ENCODE measurements at regions not wholly inside any gene's neighbourhood (a gene's known extent, or its start where the extent isn't known, plus 50 kb on each side); places are given as distances from the start of the nearest gene placed in this dataset.

DNA sequence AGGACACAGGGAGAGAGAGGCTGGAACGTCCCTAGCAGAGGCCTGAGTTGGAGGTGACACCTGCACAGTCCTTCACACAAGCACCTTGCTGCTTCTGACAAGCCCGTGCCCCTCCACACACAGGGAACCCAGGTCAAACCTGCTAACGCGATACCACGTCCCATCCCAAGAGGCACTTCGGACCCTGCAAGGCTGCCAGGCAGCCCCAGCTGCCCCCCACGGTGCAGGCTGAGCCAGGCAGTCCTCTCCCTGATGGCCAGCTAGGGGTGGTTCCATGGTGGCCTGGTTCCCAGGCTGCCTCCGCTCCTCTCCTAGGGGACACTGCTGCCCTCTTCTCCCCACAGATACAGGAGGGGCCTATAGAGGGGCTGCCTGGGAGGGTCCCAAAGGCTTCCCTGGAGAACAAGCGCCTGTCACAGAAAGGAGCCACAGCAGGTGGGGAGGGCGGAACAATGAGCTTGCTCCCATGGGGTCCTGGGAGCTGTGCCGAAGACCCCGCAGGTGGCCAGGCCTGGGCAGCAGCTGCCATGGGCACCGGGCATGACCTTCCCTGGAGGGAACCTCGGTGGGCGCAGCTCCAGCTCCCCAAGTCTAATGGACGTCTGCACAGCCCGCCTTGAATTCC, 434.2 kb upstream of the MYT1L start:
- TF ChIP-seq, protein P1, sequence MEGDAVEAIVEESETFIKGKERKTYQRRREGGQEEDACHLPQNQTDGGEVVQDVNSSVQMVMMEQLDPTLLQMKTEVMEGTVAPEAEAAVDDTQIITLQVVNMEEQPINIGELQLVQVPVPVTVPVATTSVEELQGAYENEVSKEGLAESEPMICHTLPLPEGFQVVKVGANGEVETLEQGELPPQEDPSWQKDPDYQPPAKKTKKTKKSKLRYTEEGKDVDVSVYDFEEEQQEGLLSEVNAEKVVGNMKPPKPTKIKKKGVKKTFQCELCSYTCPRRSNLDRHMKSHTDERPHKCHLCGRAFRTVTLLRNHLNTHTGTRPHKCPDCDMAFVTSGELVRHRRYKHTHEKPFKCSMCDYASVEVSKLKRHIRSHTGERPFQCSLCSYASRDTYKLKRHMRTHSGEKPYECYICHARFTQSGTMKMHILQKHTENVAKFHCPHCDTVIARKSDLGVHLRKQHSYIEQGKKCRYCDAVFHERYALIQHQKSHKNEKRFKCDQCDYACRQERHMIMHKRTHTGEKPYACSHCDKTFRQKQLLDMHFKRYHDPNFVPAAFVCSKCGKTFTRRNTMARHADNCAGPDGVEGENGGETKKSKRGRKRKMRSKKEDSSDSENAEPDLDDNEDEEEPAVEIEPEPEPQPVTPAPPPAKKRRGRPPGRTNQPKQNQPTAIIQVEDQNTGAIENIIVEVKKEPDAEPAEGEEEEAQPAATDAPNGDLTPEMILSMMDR (IDR thresholded peaks at IDR 0.05), result no peak
- TF ChIP-seq POLR2A (IDR thresholded peaks at IDR 0.05), result no peak

All from lower leg skin (tissue), 3 donors.